GM12878 (cell line): ENCODE measurements at regions not wholly inside any gene's neighbourhood (a gene's known extent, or its start where the extent isn't known, plus 50 kb on each side); places are given as distances from the start of the nearest gene placed in this dataset.

Experiments
- BHLHE40 ChIP-seq, 2 experiments: fragments of 450-650 bp in 1 of 2; IDR thresholded peaks; 2 replicates each; pipeline ENCODE4 v1.6.1; 2011 to 2017; ENCODE audit warnings: low read depth in 2 of 2, borderline replicate concordance in 1 of 2, improper control_type of control experiment in 1 of 2, low read length in 1 of 2, mild to moderate bottlenecking in 1 of 2
- CBFB ChIP-seq: IDR thresholded peaks from 2 replicates; pipeline ENCODE4 v1.6.1; 2016; ENCODE audit warnings: antibody characterized with exemption, low read depth
- CREB1 ChIP-seq: IDR thresholded peaks from 2 replicates; pipeline ENCODE4 v1.6.1; 2012; ENCODE audit warnings: low read depth, mild to moderate bottlenecking, inconsistent platforms
- EP300 ChIP-seq, 2 experiments: fragments of 150-350 bp in 1 of 2; IDR thresholded peaks; 2 replicates each; pipeline ENCODE4 v1.6.1; 2011 to 2012; ENCODE audit warnings: low read depth in 2 of 2, low read length in 2 of 2, borderline replicate concordance in 1 of 2, improper control_type of control experiment in 1 of 2, inconsistent platforms in 1 of 2; ENCODE audit not compliant: control insufficient read depth in 1 of 2
- ESRRA ChIP-seq: IDR thresholded peaks from 2 replicates; pipeline ENCODE4 v1.6.1; 2012; ENCODE audit warnings: mild to moderate bottlenecking, low read length, improper control_type of control experiment
- EZH2 ChIP-seq: IDR thresholded peaks from 2 replicates; pipeline ENCODE4 v1.6.1; 2012; ENCODE audit warnings: low read depth, mild to moderate bottlenecking, control low read depth, inconsistent platforms, low read length, borderline replicate concordance; ENCODE audit not compliant: control insufficient read depth
- MAX ChIP-seq: IDR thresholded peaks from 2 replicates; pipeline ENCODE4 v1.6.1; 2012; ENCODE audit warnings: low read depth, low read length, improper control_type of control experiment
- MYC ChIP-seq: IDR thresholded peaks from 2 replicates; pipeline ENCODE4 v1.6.1; 2011; ENCODE audit warnings: mild to moderate bottlenecking, low read length, moderate library complexity, inconsistent platforms; ENCODE audit not compliant: insufficient read depth, insufficient replicate concordance, insufficient read length, severe bottlenecking
- POLR2AphosphoS5 ChIP-seq: IDR thresholded peaks from 2 replicates; pipeline ENCODE4 v1.6.1; 2011; ENCODE audit warnings: mild to moderate bottlenecking, low read length, inconsistent platforms
- TCF12 ChIP-seq: IDR thresholded peaks from 2 replicates; pipeline ENCODE4 v1.6.1; 2011; ENCODE audit warnings: low read depth, mild to moderate bottlenecking, low read length
- USF1 ChIP-seq: IDR thresholded peaks from 2 replicates; pipeline ENCODE4 v1.6.1; 2011; ENCODE audit warnings: borderline replicate concordance, low read depth, mild to moderate bottlenecking, moderate library complexity, mixed read lengths, low read length; ENCODE audit not compliant: insufficient read depth; ENCODE audit errors: extremely low read length
- ZSCAN29 ChIP-seq: fragments of 450-650 bp; IDR thresholded peaks from 2 replicates; pipeline ENCODE4 v1.6.1; 2017; ENCODE audit warnings: mild to moderate bottlenecking, moderate library complexity
- TF ChIP-seq, protein P1 (sequence below), 3 experiments: IDR thresholded peaks in 2 of 3; conservative IDR thresholded peaks in 1 of 3; 2 replicates each; pipeline ENCODE4 v1.5.1; 2011; ENCODE audit warnings: low read depth in 3 of 3, low read length in 3 of 3, mild to moderate bottlenecking in 3 of 3, control low read depth in 2 of 3, moderate library complexity in 2 of 3, inconsistent platforms in 1 of 3, mixed read lengths in 1 of 3; ENCODE audit not compliant: control insufficient read depth in 2 of 3, insufficient read depth in 1 of 3; ENCODE audit errors: extremely low read depth in 1 of 3
- TF ChIP-seq, protein P2 (sequence below): IDR thresholded peaks from 2 replicates; pipeline ENCODE4 v1.6.1; 2012; ENCODE audit warnings: mild to moderate bottlenecking, low read depth, low read length

- TF ChIP-seq BHLHE40 (IDR thresholded peaks at IDR 0.05; ENCODE audit: borderline replicate concordance in 1 of 2, low read depth in 2 of 2, low read length in 1 of 2) (no peak), USF1 (no peak), MYC (no peak), ESRRA (no peak), TCF12 (no peak), EZH2 (no peak), ZSCAN29 (no peak), POLR2AphosphoS5 (no peak), EP300 (IDR thresholded peaks at IDR 0.05; ENCODE audit: borderline replicate concordance in 1 of 2, control insufficient read depth in 1 of 2, low read depth in 2 of 2, low read length in 2 of 2) (no peak), CBFB (no peak), MAX (no peak), CREB1 (no peak)
- TF ChIP-seq, protein P1, sequence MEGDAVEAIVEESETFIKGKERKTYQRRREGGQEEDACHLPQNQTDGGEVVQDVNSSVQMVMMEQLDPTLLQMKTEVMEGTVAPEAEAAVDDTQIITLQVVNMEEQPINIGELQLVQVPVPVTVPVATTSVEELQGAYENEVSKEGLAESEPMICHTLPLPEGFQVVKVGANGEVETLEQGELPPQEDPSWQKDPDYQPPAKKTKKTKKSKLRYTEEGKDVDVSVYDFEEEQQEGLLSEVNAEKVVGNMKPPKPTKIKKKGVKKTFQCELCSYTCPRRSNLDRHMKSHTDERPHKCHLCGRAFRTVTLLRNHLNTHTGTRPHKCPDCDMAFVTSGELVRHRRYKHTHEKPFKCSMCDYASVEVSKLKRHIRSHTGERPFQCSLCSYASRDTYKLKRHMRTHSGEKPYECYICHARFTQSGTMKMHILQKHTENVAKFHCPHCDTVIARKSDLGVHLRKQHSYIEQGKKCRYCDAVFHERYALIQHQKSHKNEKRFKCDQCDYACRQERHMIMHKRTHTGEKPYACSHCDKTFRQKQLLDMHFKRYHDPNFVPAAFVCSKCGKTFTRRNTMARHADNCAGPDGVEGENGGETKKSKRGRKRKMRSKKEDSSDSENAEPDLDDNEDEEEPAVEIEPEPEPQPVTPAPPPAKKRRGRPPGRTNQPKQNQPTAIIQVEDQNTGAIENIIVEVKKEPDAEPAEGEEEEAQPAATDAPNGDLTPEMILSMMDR (IDR thresholded peaks at IDR 0.05 in 2 of 3, conservative IDR thresholded peaks at IDR 0.05 in 1 of 3; ENCODE audit: control insufficient read depth in 2 of 3, extremely low read depth in 1 of 3, insufficient read depth in 1 of 3, low read depth in 3 of 3, low read length in 3 of 3): no peak
- TF ChIP-seq, protein P2, sequence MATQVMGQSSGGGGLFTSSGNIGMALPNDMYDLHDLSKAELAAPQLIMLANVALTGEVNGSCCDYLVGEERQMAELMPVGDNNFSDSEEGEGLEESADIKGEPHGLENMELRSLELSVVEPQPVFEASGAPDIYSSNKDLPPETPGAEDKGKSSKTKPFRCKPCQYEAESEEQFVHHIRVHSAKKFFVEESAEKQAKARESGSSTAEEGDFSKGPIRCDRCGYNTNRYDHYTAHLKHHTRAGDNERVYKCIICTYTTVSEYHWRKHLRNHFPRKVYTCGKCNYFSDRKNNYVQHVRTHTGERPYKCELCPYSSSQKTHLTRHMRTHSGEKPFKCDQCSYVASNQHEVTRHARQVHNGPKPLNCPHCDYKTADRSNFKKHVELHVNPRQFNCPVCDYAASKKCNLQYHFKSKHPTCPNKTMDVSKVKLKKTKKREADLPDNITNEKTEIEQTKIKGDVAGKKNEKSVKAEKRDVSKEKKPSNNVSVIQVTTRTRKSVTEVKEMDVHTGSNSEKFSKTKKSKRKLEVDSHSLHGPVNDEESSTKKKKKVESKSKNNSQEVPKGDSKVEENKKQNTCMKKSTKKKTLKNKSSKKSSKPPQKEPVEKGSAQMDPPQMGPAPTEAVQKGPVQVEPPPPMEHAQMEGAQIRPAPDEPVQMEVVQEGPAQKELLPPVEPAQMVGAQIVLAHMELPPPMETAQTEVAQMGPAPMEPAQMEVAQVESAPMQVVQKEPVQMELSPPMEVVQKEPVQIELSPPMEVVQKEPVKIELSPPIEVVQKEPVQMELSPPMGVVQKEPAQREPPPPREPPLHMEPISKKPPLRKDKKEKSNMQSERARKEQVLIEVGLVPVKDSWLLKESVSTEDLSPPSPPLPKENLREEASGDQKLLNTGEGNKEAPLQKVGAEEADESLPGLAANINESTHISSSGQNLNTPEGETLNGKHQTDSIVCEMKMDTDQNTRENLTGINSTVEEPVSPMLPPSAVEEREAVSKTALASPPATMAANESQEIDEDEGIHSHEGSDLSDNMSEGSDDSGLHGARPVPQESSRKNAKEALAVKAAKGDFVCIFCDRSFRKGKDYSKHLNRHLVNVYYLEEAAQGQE: no peak
These were observed 202.3 kb upstream of the IGF1R start for GRCh38 chr15:98446083-98446482.
